Tibial nerve (tissue), 4 donors: ENCODE measurements at regions not wholly inside any gene's neighbourhood (a gene's known extent, or its start where the extent isn't known, plus 50 kb on each side); places are given as distances from the start of the nearest gene placed in this dataset.

ENCODE experiments used
- EP300 ChIP-seq, 2 donors: sonication (generic); formaldehyde crosslinking; IDR thresholded peaks; one replicate each; pipeline ENCODE4 v1.6.1; 2017; ENCODE audit warnings: antibody characterized with exemption in 2 of 2, mild to moderate bottlenecking in 1 of 2
- POLR2A ChIP-seq, 2 donors: fragments of 450-650 bp; IDR thresholded peaks; one replicate each; pipeline ENCODE4 v1.6.1; 2017; ENCODE audit warnings: antibody characterized with exemption in 2 of 2, mild to moderate bottlenecking in 2 of 2, moderate library complexity in 2 of 2
- TF ChIP-seq, protein P1 (sequence below), 5 experiments: fragments of 200-600 bp in 3 of 5; fragments of 450-650 bp in 2 of 5; sonication (generic) in 3 of 5; IDR thresholded peaks; one replicate each; pipeline ENCODE4 v1.5.1; 2016 to 2019; ENCODE audit warnings: antibody characterized with exemption in 5 of 5, mild to moderate bottlenecking in 3 of 5, moderate library complexity in 2 of 5

- TF ChIP-seq, protein P1, sequence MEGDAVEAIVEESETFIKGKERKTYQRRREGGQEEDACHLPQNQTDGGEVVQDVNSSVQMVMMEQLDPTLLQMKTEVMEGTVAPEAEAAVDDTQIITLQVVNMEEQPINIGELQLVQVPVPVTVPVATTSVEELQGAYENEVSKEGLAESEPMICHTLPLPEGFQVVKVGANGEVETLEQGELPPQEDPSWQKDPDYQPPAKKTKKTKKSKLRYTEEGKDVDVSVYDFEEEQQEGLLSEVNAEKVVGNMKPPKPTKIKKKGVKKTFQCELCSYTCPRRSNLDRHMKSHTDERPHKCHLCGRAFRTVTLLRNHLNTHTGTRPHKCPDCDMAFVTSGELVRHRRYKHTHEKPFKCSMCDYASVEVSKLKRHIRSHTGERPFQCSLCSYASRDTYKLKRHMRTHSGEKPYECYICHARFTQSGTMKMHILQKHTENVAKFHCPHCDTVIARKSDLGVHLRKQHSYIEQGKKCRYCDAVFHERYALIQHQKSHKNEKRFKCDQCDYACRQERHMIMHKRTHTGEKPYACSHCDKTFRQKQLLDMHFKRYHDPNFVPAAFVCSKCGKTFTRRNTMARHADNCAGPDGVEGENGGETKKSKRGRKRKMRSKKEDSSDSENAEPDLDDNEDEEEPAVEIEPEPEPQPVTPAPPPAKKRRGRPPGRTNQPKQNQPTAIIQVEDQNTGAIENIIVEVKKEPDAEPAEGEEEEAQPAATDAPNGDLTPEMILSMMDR (IDR thresholded peaks at IDR 0.05): no peak
- TF ChIP-seq POLR2A (IDR thresholded peaks at IDR 0.05): no peak
- TF ChIP-seq EP300 (IDR thresholded peaks at IDR 0.05): no peak
Measured at GRCh38 chr2:236688563-236689392, 119.2 kb downstream of the ACKR3 start.
